ENCODE measurements at regions not wholly inside any gene's neighbourhood (a gene's known extent, or its start where the extent isn't known, plus 50 kb on each side); places are given as distances from the start of the nearest gene placed in this dataset.

- no peaks in the 10 kb centered on the region for H3K9me3 Mint-ChIP-seq
- H3K4me3 Mint-ChIP-seq: no peak overlapping the region
- H3K27me3 Mint-ChIP-seq (ENCODE audit: low read depth): peaks cover 25% of the 10 kb centered on the region
- TF ChIP-seq CTCF (IDR thresholded peaks at IDR 0.05; ENCODE audit: unreplicated experiment): no peak
- peaks cover 25% of the 10 kb centered on the region for H3K4me1 Mint-ChIP-seq
- no peak overlapping the region for H3K27ac Mint-ChIP-seq
- H3K36me3 Mint-ChIP-seq: no peaks in the 10 kb centered on the region
- DNase-seq (ENCODE audit: low spot score in 2 of 2, unreplicated experiment in 2 of 2): no peak
Observed at GRCh38 chr16:55184619-55185018, 139.4 kb upstream of the IRX6 start.

GRCh38 chr16:55189224-55189623 is 134.8 kb upstream of the IRX6 start:
- peaks cover 5% of the 10 kb centered on the region for H3K9me3 Mint-ChIP-seq
- no peak for DNase-seq (ENCODE audit: low spot score in 2 of 2, unreplicated experiment in 2 of 2)
- TF ChIP-seq CTCF (IDR thresholded peaks at IDR 0.05; ENCODE audit: unreplicated experiment): no peak
- no peak overlapping the region for H3K4me3 Mint-ChIP-seq
- H3K4me1 Mint-ChIP-seq: peaks cover 5% of the 10 kb centered on the region
- peaks cover 55% of the 10 kb centered on the region for H3K27me3 Mint-ChIP-seq (ENCODE audit: low read depth)
- H3K27ac Mint-ChIP-seq: no peak overlapping the region
- no peaks in the 10 kb centered on the region for H3K36me3 Mint-ChIP-seq

- Mint-ChIP-seq H3K4me3 (no peak overlapping the region), H3K4me1 (no peaks in the 10 kb centered on the region), H3K27me3 (ENCODE audit: low read depth) (peaks cover 58% of the 10 kb centered on the region), H3K36me3 (no peaks in the 10 kb centered on the region), H3K9me3 (peaks cover 5% of the 10 kb centered on the region), H3K27ac (no peak overlapping the region)
- TF ChIP-seq CTCF (IDR thresholded peaks at IDR 0.05; ENCODE audit: unreplicated experiment): no peak
- DNase-seq (ENCODE audit: low spot score in 2 of 2, unreplicated experiment in 2 of 2): no peak
Observed at GRCh38 chr16:55189682-55190636, 134.0 kb upstream of the IRX6 start.

DNA sequence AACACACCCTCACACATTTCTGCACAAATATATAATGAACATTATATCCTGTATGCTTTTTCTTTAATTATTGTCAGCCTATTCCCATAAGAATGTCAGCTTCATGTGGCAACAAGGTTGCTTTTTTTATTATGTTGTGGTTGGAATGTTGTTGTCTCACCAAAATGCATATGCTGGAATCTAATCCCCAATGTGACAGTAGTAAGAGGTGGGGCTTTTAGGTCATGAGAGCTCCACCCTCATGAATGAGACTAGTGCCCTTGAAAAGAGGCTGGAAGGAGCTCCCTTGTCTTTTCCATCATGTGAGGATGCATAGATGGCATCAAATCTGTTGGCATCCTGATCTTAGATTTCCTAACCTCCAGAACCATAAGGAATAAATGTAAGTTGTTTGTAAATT is 131.3 kb upstream of the IRX6 start:
- TF ChIP-seq CTCF (IDR thresholded peaks at IDR 0.05; ENCODE audit: unreplicated experiment): no peak
- Mint-ChIP-seq H3K36me3 (no peaks in the 10 kb centered on the region), H3K4me3 (no peak overlapping the region), H3K4me1 (no peaks in the 10 kb centered on the region), H3K9me3 (peaks cover 15% of the 10 kb centered on the region), H3K27me3 (ENCODE audit: low read depth) (peaks cover 53% of the 10 kb centered on the region), H3K27ac (no peak overlapping the region)
- no peak for DNase-seq (ENCODE audit: low spot score in 2 of 2, unreplicated experiment in 2 of 2)

DNA sequence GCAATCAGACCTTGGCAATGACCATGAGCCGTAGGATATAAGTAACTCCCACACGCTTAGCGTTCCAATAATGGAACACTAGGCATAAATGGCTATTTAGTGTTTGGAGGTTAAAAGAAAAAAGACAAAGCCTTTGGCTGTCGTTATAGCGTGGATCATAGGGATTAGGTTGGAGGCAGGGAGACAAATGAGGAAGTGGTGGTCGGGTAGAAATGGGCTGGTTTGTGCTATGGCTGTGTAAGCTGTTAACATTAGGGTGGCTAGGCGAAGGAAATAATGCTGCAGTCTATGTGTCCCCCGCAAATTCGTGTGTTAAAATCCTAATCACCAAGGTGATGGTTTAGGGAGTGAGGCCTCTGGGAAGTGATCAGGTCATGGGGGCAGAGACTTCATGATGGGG is 120.4 kb upstream of the IRX6 start:
- H3K4me1 Mint-ChIP-seq: peaks cover 4% of the 10 kb centered on the region
- TF ChIP-seq CTCF (IDR thresholded peaks at IDR 0.05; ENCODE audit: unreplicated experiment): no peak
- peaks cover 11% of the 10 kb centered on the region for H3K27me3 Mint-ChIP-seq (ENCODE audit: low read depth)
- peak overlapping the region; percentile 0 for H3K27ac Mint-ChIP-seq
- peaks cover 11% of the 10 kb centered on the region for H3K9me3 Mint-ChIP-seq
- no peak for DNase-seq (ENCODE audit: low spot score in 2 of 2, unreplicated experiment in 2 of 2)
- H3K36me3 Mint-ChIP-seq: no peaks in the 10 kb centered on the region
- H3K4me3 Mint-ChIP-seq: no peak overlapping the region
